ENCODE measurements at regions not wholly inside any gene's neighbourhood (a gene's known extent, or its start where the extent isn't known, plus 50 kb on each side); places are given as distances from the start of the nearest gene placed in this dataset.

- no peak for TF ChIP-seq CTCF (IDR thresholded peaks at IDR 0.05; ENCODE audit: poor library complexity, severe bottlenecking)
- no peak for TF ChIP-seq EP300 (conservative IDR thresholded peaks at IDR 0.05; ENCODE audit: poor library complexity, severe bottlenecking)
- no peak for TF ChIP-seq TAF1 (IDR thresholded peaks at IDR 0.05; ENCODE audit: low read depth)
- TF ChIP-seq REST (IDR thresholded peaks at IDR 0.05; ENCODE audit: borderline replicate concordance) = no peak
- TF ChIP-seq EZH2 (IDR thresholded peaks at IDR 0.05; ENCODE audit: borderline replicate concordance, insufficient read depth, low read length, poor library complexity, severe bottlenecking) = no peak
- no peak for TF ChIP-seq POLR2AphosphoS5 (IDR thresholded peaks at IDR 0.05)
- no peak for TF ChIP-seq RAD21 (conservative IDR thresholded peaks at IDR 0.05)
- no peak for TF ChIP-seq SMC3 (conservative IDR thresholded peaks at IDR 0.05; ENCODE audit: poor library complexity)
These were observed 153.7 kb downstream of the C7orf25 start for GRCh38 chr7:42758124-42758523.

All from neural cell (in vitro differentiated cells).